Breast epithelium (tissue), 3 donors: ENCODE measurements at regions not wholly inside any gene's neighbourhood (a gene's known extent, or its start where the extent isn't known, plus 50 kb on each side); places are given as distances from the start of the nearest gene placed in this dataset.

Experiments used
- CTCF ChIP-seq, 3 donors: fragments of 450-650 bp; IDR thresholded peaks; one replicate each; pipeline ENCODE4 v1.5.1; 2016 to 2017; ENCODE audit warnings: antibody characterized with exemption in 3 of 3, mild to moderate bottlenecking in 3 of 3, moderate library complexity in 3 of 3
- POLR2A ChIP-seq: fragments of 450-650 bp; IDR thresholded peaks from one replicate; pipeline ENCODE4 v1.6.1; 2016; ENCODE audit warnings: antibody characterized with exemption, mild to moderate bottlenecking, moderate library complexity
- POLR2AphosphoS5 ChIP-seq, 3 donors: sonication (generic); formaldehyde crosslinking; IDR thresholded peaks; one replicate each; pipeline ENCODE4 v1.6.1; 2017; ENCODE audit warnings: antibody characterized with exemption in 3 of 3

- TF ChIP-seq POLR2A (no peak), CTCF (IDR thresholded peaks at IDR 0.05) (no peak), POLR2AphosphoS5 (IDR thresholded peaks at IDR 0.05) (no peak)
These were observed 192.5 kb upstream of the CLNK start for GRCh38 chr4:10877076-10877475.
